ENCODE measurements at regions not wholly inside any gene's neighbourhood (a gene's known extent, or its start where the extent isn't known, plus 50 kb on each side); places are given as distances from the start of the nearest gene placed in this dataset.

DNA sequence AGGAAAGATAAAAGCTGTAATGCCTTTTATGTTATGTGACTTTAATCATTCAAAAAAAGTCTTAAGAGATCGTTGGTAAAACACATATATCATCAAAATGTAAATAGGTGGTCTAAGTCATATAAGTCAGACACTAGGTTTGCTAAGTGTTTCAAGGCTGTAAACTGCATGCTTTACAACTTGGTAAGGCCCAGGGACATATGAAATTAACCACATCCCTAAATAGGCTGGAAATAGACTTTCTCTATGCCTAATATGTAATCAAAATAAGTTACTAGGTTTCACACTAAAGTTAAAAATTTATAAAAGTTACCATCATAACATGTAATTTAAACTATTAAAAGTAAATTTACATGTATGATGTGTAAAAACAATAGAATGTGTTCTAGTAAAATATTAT, 946.3 kb upstream of the LRATD1 start:
- TF ChIP-seq SRF (IDR thresholded peaks at IDR 0.05; ENCODE audit: low read depth, low read length) (no peak), CREB1 (IDR thresholded peaks at IDR 0.05) (no peak), HDAC2 (IDR thresholded peaks at IDR 0.05; ENCODE audit: borderline replicate concordance in 1 of 2, low read depth in 2 of 2, low read length in 2 of 2) (no peak), RAD21 (IDR thresholded peaks at IDR 0.05 in 1 of 2, conservative IDR thresholded peaks at IDR 0.05 in 1 of 2; ENCODE audit: low read depth in 2 of 2, low read length in 2 of 2) (no peak), NRF1 (IDR thresholded peaks at IDR 0.05; ENCODE audit: low read depth, low read length) (no peak), CEBPB (IDR thresholded peaks at IDR 0.05; ENCODE audit: low read depth, low read length) (no peak), RNF2 (IDR thresholded peaks at IDR 0.05; ENCODE audit: borderline replicate concordance, low read depth, low read length, missing control alignments, poor library complexity, severe bottlenecking) (no peak), POLR2AphosphoS5 (IDR thresholded peaks at IDR 0.05; ENCODE audit: low read depth, low read length) (no peak)
- TF ChIP-seq, protein P1, sequence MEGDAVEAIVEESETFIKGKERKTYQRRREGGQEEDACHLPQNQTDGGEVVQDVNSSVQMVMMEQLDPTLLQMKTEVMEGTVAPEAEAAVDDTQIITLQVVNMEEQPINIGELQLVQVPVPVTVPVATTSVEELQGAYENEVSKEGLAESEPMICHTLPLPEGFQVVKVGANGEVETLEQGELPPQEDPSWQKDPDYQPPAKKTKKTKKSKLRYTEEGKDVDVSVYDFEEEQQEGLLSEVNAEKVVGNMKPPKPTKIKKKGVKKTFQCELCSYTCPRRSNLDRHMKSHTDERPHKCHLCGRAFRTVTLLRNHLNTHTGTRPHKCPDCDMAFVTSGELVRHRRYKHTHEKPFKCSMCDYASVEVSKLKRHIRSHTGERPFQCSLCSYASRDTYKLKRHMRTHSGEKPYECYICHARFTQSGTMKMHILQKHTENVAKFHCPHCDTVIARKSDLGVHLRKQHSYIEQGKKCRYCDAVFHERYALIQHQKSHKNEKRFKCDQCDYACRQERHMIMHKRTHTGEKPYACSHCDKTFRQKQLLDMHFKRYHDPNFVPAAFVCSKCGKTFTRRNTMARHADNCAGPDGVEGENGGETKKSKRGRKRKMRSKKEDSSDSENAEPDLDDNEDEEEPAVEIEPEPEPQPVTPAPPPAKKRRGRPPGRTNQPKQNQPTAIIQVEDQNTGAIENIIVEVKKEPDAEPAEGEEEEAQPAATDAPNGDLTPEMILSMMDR (IDR thresholded peaks at IDR 0.05; ENCODE audit: control extremely low read depth in 1 of 3, insufficient read depth in 1 of 3, low read depth in 1 of 3, low read length in 3 of 3): no peak
- TF ChIP-seq, protein P2, sequence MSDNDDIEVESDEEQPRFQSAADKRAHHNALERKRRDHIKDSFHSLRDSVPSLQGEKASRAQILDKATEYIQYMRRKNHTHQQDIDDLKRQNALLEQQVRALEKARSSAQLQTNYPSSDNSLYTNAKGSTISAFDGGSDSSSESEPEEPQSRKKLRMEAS (IDR thresholded peaks at IDR 0.05): no peak

All from H1 (cell line).